HG03103 (cell line): ENCODE measurements at regions not wholly inside any gene's neighbourhood (a gene's known extent, or its start where the extent isn't known, plus 50 kb on each side); places are given as distances from the start of the nearest gene placed in this dataset.

Experiments used
- ATAC-seq: cut with Tn5 transposase; IDR thresholded peaks from one replicate; pipeline ENCODE4 v1.9.1; 2021; ENCODE audit warnings: low read depth; ENCODE audit not compliant: unreplicated experiment

- ATAC-seq = no peak
Observed at GRCh38 chr2:48132271-48132625, 182.2 kb upstream of the FOXN2 start.

DNA sequence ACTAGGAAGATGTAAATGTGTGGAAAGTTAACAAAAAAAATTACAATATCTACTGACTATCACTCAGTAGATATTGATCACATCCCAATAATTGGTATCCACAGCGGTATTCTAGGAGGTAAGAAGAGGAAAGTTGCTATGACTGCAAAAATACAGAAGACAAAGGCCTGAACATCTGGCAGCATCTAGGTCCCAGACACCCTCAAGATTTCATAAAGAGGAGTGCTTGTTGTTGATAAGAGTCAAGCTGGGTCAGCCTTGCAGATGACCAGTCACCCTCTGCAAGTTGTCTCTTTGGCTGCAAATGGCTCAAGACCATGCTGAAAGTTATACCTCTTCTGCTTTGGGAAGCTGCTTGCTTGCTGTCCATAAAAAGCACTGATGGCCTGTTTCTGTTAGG lies 179.8 kb upstream of the FOXN2 start:
- ATAC-seq = no peak

- ATAC-seq = no peak
Observed at GRCh38 chr2:48135797-48136196, 178.7 kb upstream of the FOXN2 start.

GRCh38 chr2:48137829-48138228 lies 176.7 kb upstream of the FOXN2 start:
- no peak for ATAC-seq

DNA sequence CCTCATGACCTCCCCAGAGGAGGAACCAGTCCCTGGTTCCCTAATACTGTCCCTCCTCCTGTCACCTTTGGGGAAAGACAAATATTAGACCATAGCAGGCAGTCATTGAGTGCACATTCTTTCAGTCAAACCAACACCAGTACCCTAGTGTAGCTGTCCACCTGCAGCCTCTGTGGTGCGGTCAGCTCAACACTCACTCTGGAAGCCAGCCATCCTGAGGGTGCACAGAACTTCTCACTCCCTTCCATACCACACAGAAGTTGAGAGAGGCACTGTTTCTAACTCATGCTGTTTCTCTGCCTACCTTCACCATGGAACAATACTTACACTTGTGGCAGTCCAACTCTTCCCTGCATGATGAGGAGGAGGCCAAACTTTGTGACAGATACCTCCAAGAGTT lies 175.6 kb upstream of the FOXN2 start:
- no peak for ATAC-seq

GRCh38 chr2:48140586-48140985 lies 173.9 kb upstream of the FOXN2 start:
- ATAC-seq = no peak

DNA sequence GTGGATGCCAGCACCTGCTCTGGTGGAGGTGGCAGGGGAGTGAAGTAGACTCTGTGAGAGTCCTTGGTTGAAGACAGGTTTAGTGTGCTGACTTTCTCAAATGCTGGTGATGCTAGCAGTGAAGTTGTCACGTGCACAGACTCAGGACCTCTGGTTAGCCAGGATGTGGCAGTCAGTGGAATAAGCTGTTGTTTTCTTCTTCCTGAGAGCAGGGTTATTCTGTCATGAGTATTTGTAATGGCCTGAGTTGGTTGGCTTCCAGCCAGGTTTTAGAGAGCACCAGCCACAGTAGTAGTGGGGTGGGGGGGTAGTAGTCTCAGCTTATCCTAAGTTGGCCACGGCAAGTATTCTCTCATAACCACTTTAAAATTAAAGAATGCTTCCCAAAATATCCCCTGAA lies 169.7 kb upstream of the FOXN2 start:
- no peak for ATAC-seq

DNA sequence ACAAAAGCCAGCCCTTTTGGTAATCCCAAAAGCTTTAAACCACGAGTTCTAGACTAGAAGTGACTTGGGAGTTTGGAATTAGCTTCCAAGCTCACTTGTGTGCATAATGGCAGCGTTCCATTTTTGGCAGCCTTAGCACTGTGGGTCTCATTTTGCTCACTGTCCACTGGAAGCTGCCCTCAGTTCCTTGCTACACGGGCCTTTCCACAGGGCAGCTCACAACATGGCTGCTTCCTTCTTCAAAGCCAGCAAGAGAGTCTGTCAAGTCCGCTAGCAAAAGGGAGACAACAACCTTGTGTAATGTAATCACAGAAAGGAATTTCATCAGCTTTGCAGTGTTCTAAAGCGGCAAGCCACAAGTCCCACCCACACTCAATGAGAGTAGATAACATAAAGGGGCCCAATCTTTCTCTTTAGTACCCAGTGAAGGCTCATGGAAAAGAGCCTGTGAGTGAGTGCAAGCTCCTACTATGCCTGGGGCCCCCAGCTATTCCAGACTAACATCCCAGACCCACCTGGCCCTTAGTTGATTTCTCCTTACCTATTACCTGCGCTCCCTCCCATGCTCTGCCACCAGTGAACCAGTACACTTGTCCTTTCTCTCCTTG lies 168.5 kb upstream of the FOXN2 start:
- ATAC-seq = no peak

DNA sequence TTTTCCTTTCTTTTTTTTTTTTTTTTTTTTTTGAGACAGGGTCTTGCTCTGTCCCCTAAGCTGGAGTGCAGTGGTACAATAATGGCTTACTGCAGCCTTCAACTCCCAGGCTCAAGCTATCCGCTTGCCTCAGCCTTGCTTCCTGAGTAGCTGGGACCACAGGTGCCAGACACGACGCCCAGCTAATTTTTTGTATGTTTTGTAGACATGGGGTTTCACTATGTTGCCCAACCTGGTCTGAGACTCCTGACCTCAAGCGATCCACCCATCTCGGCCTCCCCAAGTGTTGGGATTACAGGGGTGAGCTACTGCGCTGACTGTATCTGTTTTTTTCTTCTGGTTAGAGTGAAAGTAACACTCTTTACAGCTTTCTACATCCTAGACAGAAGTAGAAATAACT lies 167.9 kb upstream of the FOXN2 start:
- no peak for ATAC-seq

DNA sequence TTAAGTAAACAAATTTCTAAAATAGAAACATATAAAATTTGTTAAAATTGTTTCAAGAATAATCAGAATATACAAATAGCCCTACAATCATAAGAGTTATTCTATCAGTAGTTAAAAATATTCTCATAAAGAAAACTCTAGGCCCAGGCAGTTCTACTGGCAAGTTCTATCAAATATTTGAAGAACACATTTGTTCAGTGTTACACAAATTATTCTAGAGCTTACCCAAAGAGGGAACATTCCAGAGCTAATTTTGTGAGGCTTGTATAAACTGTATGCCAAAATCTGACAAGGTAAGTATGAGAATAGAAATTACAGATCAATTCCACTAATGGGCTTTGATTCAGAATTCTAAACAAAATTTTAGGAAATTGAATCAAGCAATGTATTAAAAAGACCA lies 166.8 kb upstream of the FOXN2 start:
- ATAC-seq = no peak

DNA sequence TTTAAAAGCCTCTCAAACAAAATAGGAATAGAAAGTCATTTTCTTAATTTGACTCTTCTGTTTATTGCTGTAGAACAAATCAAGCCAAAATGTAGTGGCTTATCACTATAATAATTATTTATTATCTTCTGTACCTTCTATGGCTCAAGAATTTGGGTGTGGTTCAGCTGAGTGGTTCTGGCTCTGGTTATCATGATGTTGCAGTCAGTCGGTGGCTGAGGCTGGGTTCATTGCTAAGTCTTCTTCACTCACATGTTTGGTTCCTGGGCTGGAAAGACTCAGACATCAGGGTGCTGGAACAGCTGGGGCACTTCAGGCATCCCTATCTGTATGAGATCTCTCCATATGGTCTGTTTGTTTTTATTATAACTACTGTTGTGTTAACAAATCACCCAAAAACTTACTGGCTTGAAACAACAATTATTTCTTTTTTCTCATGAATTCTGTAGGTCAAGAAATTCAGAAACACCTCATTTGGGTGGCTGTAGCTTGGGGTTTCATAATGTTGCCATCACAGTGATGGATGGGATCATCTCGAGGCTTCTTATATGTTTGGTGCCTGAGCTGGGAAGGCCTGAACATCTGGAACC lies 165.5 kb upstream of the FOXN2 start:
- no peak for ATAC-seq

- no peak for ATAC-seq
Observed at GRCh38 chr2:48157150-48157549, 157.3 kb upstream of the FOXN2 start.

GRCh38 chr2:48161628-48162027 lies 152.9 kb upstream of the FOXN2 start:
- ATAC-seq = no peak

DNA sequence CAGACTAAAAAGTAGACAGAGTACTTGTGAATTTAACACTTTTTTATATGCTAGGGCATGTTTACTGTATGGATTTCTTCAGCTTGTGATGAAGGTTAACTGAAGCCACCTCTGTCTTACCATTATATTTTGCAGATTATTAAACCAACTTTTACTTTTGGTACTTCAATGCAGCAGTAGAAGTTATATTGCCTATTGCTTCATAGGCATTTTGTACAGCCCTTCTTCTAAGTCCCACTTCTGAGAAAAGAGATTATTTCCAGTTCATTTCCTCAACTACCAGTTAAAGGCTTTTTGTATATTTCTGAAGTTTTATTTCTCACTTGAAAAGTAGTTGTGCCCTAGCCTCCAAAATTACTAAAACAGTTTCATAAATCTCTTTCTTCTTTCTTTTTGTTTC lies 151.7 kb upstream of the FOXN2 start:
- ATAC-seq = no peak

DNA sequence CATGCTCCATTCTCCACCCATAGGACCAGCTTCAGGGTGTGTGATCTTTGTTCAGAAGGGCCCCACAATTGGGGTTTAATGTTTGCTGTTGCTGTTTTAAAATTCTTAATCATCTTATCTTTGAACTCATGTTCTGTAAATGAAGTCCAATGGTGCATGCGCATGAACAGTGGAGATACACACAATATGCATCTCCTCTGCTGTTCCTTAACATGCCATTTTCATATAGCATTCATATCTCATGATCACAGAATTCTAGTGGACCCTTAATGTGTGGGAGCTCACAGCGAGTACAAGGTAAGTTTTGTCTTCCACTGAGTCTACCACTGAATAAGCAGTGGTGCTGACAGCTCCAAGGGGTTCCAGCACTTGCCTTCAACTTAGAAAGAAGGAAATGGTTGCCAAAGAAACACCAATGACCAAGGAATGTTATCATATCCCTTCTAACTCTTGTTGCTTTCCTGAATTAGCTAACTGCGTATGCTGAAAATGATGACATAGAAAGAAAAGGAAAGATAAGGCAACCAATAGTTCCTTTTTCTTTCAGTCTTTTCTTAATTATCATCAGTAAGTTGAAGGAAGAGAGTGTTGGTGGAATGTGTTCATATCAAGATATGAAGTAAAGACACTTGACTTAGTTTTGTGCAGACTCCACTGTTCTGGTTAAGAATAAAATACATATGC lies 149.3 kb upstream of the FOXN2 start:
- no peak for ATAC-seq

GRCh38 chr2:48169141-48169592 lies 145.3 kb upstream of the FOXN2 start:
- no peak for ATAC-seq

DNA sequence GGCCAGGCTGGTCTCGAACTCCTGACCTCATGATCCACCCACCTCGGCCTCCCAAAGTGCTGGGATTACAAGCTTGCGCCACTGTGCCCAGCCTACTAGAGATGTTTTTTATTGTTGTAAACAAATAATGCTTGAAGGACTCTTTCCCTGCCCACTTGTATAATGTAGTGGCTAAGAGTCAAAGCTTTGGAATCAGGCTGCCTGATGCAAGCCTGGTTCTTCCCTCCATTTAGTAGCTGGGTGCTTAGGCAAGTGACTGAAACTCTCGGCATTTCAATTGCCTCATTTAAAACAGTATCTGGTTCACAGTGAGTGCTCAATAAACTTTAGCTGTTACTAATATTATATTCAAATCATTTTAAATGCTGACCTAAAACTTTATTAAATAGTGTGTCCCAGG lies 144.2 kb upstream of the FOXN2 start:
- no peak for ATAC-seq

DNA sequence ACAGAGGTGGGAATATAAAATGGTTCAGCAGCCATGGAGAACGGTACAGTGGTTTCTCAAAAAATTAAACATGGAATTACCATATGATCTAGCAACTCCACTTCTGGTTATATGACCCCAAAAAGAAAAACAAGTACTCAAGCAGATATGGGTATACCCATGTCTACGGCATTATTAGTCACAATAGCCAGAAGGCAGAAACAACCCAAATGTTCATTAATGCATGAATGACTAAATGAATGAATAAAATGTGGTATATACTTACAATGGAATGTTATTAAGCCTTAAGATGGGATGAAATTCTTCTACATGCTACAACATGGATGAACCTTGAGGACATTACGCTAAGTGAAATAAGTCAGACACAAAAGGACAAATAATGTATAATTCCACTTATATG lies 141.3 kb upstream of the FOXN2 start:
- no peak for ATAC-seq

DNA sequence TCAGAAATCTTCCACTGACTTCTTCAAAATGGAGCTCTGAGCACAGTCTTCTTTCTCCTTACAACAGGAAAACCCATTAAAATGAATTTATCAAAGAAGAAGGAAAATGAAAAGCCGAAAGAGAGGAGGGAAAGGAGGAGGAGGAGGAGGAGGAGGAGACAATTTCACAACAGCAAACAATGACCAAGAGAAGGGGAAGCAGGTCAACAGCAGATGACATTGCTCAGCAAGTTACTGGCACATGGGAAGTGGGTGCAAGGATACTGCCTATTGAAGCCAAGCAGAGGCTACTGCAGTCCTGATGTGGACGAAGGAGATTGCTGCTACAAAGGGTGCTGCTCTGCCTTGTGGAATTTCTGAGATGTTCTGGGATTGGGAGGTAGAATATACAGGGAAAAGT lies 140.0 kb upstream of the FOXN2 start:
- ATAC-seq = no peak

DNA sequence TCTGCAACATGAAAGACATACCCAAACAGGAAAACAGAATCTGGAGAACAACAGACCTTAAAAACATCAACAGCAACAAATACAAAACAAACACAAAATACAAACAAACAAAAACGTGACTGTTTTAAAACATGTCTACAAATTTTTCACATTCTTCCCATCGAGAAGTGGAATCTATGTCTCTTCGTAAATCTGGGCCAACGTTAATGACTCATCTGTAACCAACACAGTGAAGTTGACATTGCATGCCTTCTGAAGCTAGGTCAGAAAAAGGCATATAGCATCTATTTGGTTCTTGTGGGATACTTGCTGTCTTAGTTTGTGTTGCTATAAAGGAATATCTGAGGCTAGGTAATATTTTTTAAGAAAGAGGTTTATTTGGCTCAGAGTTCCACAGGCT lies 139.2 kb upstream of the FOXN2 start:
- ATAC-seq = no peak

GRCh38 chr2:48175656-48176055 lies 138.8 kb upstream of the FOXN2 start:
- ATAC-seq = no peak

DNA sequence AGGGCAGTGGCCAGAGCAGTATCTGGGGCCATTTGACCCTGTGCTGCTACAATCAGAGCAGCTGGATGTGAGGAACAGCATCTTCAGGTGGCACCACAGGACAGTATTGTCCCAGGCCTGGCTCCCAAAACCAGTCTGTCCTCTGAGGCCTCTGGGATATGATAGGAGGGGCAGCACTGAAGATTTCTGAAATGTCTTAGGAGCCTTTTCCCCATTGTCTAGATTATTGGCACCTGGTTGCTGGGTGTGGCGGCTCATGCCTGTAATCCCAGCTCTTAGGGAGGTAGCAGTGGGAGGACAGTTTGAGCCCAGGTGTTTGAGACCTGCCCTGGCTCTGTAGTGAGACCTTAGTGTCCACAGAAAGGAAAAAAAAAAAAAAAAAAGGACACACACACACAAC lies 137.6 kb upstream of the FOXN2 start:
- ATAC-seq = no peak
